Stimulated activated CD4-positive, alpha-beta T cell treated with anti-CD3 and anti-CD28 coated beads, Interleukin-12 subunit alpha, Interleukin-12 subunit beta, amount 100 ng/mL, for 24 hours (primary cell): ENCODE measurements at regions not wholly inside any gene's neighbourhood (a gene's known extent, or its start where the extent isn't known, plus 50 kb on each side); places are given as distances from the start of the nearest gene placed in this dataset.

Source experiments
- DNase-seq, 2 experiments: peaks; one replicate each; pipeline ENCODE4 v3.0.0-alpha.2; 2020; ENCODE audit warnings: low read depth in 2 of 2

- no peak for DNase-seq
These were observed 852.6 kb downstream of the VRK1 start for GRCh38 chr14:97649752-97650151.

- no peak for DNase-seq
These were observed 858.2 kb downstream of the VRK1 start for GRCh38 chr14:97655169-97655948.

GRCh38 chr14:97657609-97658008 lies 860.4 kb downstream of the VRK1 start:
- no peak for DNase-seq

GRCh38 chr14:97687944-97688630 lies 890.9 kb downstream of the VRK1 start:
- DNase-seq: no peak

- no peak for DNase-seq
These were observed 891.6 kb downstream of the VRK1 start for GRCh38 chr14:97688631-97689336.

- no peak for DNase-seq
These were observed 894.9 kb downstream of the VRK1 start for GRCh38 chr14:97692084-97692483.

GRCh38 chr14:97695456-97695981 lies 898.3 kb downstream of the VRK1 start:
- DNase-seq: no peak

GRCh38 chr14:97697772-97698171 lies 900.6 kb downstream of the VRK1 start:
- DNase-seq: no peak

- no peak for DNase-seq
These were observed 901.8 kb downstream of the VRK1 start for GRCh38 chr14:97699026-97699425.

GRCh38 chr14:97703006-97703760 lies 906.0 kb downstream of the VRK1 start:
- no peak for DNase-seq

- no peak for DNase-seq
These were observed 907.2 kb downstream of the VRK1 start for GRCh38 chr14:97704316-97704885.

- DNase-seq: no peak
These were observed 907.9 kb downstream of the VRK1 start for GRCh38 chr14:97705107-97705506.

GRCh38 chr14:97705976-97706375 lies 908.8 kb downstream of the VRK1 start:
- DNase-seq: no peak

GRCh38 chr14:97706819-97707218 lies 909.6 kb downstream of the VRK1 start:
- DNase-seq: no peak

GRCh38 chr14:97707603-97708002 lies 910.4 kb downstream of the VRK1 start:
- no peak for DNase-seq

GRCh38 chr14:97709552-97709951 lies 912.4 kb downstream of the VRK1 start:
- DNase-seq: no peak

- no peak for DNase-seq
These were observed 913.5 kb downstream of the VRK1 start for GRCh38 chr14:97710726-97711125.

- DNase-seq: no peak
These were observed 915.3 kb downstream of the VRK1 start for GRCh38 chr14:97712471-97712870.

- DNase-seq: no peak
These were observed 915.8 kb downstream of the VRK1 start for GRCh38 chr14:97713023-97713422.

GRCh38 chr14:97718886-97719442 lies 921.8 kb downstream of the VRK1 start:
- DNase-seq: no peak

GRCh38 chr14:97719931-97720330 lies 922.7 kb downstream of the VRK1 start:
- no peak for DNase-seq
